Body of pancreas (tissue), 4 donors: ENCODE measurements at regions not wholly inside any gene's neighbourhood (a gene's known extent, or its start where the extent isn't known, plus 50 kb on each side); places are given as distances from the start of the nearest gene placed in this dataset.

ENCODE experiments used
- CTCF ChIP-seq, 7 experiments: fragments of 450-650 bp in 4 of 7; fragments of 200-600 bp in 3 of 7; sonication (generic) in 3 of 7; IDR thresholded peaks; one replicate each; pipeline ENCODE4 v1.5.1; 2016 to 2019; ENCODE audit warnings: antibody characterized with exemption in 7 of 7
- POLR2A ChIP-seq, 3 donors: fragments of 450-650 bp; IDR thresholded peaks; one replicate each; pipeline ENCODE4 v1.6.1; 2016; ENCODE audit warnings: antibody characterized with exemption in 3 of 3, mild to moderate bottlenecking in 2 of 3

GRCh38 chr6:66094615-66095014 is 387.6 kb upstream of the EYS start:
- TF ChIP-seq CTCF (IDR thresholded peaks at IDR 0.05), result no peak
- TF ChIP-seq POLR2A (IDR thresholded peaks at IDR 0.05), result no peak
